KMS-11 (cell line): ENCODE measurements at regions not wholly inside any gene's neighbourhood (a gene's known extent, or its start where the extent isn't known, plus 50 kb on each side); places are given as distances from the start of the nearest gene placed in this dataset.

Source experiments
- H2AFZ ChIP-seq: fragments of 200-600 bp; sonication (generic); 2 replicates; pipeline ENCODE4 v1.6.1; 2016; ENCODE audit warnings: antibody characterized with exemption, mixed run types, low read depth
- H3K27ac ChIP-seq: fragments of 200-600 bp; sonication (generic); 2 replicates; pipeline ENCODE4 v1.6.1; 2016; ENCODE audit warnings: mild to moderate bottlenecking, mixed run types
- H3K27me3 ChIP-seq: fragments of 200-600 bp; sonication (generic); 2 replicates; pipeline ENCODE4 v1.6.1; 2017; ENCODE audit warnings: mild to moderate bottlenecking, low read depth, mixed run types, moderate library complexity; ENCODE audit not compliant: insufficient read depth
- H3K36me3 ChIP-seq: fragments of 200-600 bp; sonication (generic); 2 replicates; pipeline ENCODE4 v1.6.1; 2017; ENCODE audit warnings: mild to moderate bottlenecking, mixed run types; ENCODE audit not compliant: insufficient read depth
- H3K4me1 ChIP-seq: fragments of 200-600 bp; sonication (generic); 2 replicates; pipeline ENCODE4 v1.6.1; 2016; ENCODE audit warnings: mild to moderate bottlenecking, low read depth, mixed run types; ENCODE audit not compliant: poor library complexity, severe bottlenecking
- H3K4me2 ChIP-seq: fragments of 200-600 bp; sonication (generic); 2 replicates; pipeline ENCODE4 v1.7.0; 2016; ENCODE audit warnings: mild to moderate bottlenecking, mixed run types
- H3K4me3 ChIP-seq: fragments of 200-600 bp; sonication (generic); IDR thresholded peaks from 2 replicates; pipeline ENCODE4 v1.6.1; 2017; ENCODE audit warnings: low read depth, low read length, mixed read lengths; ENCODE audit not compliant: insufficient read depth
- H3K79me2 ChIP-seq: fragments of 200-600 bp; sonication (generic); 2 replicates; pipeline ENCODE4 v1.6.1; 2016; ENCODE audit warnings: low read depth, mixed run types; ENCODE audit not compliant: insufficient read depth
- H3K9ac ChIP-seq: fragments of 200-600 bp; sonication (generic); 2 replicates; pipeline ENCODE4 v1.6.1; 2016; ENCODE audit warnings: mild to moderate bottlenecking, mixed run types
- H4K20me1 ChIP-seq: fragments of 200-600 bp; sonication (generic); 2 replicates; pipeline ENCODE4 v1.6.1; 2016; ENCODE audit warnings: mild to moderate bottlenecking, mixed run types; ENCODE audit not compliant: insufficient read depth
- TF ChIP-seq, protein P1 (sequence below): fragments of 200-600 bp; sonication (generic); conservative IDR thresholded peaks from 2 replicates; pipeline ENCODE4 v1.6.1; 2017; ENCODE audit warnings: low read depth, mild to moderate bottlenecking, antibody characterized with exemption, low read length, moderate library complexity, mixed read lengths

DNA sequence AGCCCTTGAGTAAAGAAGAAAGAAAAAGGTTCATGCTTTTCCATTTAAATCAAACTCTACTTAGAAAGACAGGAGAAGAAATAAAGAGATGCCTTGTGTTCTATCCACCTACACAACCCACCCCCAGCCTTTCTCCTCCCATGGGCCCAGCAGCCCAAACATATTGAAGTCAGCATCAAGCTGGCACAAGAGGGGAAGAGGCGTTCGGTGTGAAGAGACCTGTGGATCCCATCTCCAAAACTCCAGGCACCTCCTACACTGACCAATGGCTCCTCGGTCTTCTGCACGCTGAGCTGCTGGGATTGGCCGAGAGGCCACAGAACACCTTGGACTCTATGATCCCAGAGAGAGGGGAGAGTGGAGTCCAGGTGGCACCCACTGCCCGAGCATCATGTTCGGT, 66.0 kb upstream of the CELF2 start:
- TF ChIP-seq, protein P1, sequence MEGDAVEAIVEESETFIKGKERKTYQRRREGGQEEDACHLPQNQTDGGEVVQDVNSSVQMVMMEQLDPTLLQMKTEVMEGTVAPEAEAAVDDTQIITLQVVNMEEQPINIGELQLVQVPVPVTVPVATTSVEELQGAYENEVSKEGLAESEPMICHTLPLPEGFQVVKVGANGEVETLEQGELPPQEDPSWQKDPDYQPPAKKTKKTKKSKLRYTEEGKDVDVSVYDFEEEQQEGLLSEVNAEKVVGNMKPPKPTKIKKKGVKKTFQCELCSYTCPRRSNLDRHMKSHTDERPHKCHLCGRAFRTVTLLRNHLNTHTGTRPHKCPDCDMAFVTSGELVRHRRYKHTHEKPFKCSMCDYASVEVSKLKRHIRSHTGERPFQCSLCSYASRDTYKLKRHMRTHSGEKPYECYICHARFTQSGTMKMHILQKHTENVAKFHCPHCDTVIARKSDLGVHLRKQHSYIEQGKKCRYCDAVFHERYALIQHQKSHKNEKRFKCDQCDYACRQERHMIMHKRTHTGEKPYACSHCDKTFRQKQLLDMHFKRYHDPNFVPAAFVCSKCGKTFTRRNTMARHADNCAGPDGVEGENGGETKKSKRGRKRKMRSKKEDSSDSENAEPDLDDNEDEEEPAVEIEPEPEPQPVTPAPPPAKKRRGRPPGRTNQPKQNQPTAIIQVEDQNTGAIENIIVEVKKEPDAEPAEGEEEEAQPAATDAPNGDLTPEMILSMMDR = no peak
- Histone ChIP-seq H3K9ac (no peak overlapping the region), H3K27me3 (no peaks in the 10 kb centered on the region), H3K79me2 (no peaks in the 10 kb centered on the region), H3K27ac (no peak overlapping the region), H4K20me1 (no peaks in the 10 kb centered on the region), H3K4me3 (no peak overlapping the region), H3K4me1 (no peaks in the 10 kb centered on the region), H3K36me3 (no peaks in the 10 kb centered on the region), H2AFZ (no peak overlapping the region), H3K4me2 (no peak overlapping the region)

DNA sequence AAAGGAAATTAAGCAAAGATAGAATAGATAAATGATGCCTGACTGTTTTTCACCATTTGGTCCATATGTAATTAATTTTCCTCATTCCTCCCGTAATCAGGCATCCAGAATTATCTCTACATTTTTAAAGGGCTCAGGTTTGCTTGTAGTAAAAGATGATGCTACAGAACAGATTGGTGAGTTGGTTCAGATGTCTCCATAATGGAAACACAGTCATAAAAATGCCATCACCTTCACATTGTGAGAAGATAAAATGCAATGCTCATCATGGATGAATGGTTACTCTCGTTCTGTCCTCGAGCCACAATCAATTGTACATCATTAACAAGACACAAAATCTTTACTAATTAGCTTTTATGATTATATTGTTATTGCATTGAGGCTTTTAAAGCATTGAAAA, 64.9 kb upstream of the CELF2 start:
- H3K36me3 ChIP-seq = no peaks in the 10 kb centered on the region
- H3K79me2 ChIP-seq = no peaks in the 10 kb centered on the region
- no peaks in the 10 kb centered on the region for H3K4me1 ChIP-seq
- no peak overlapping the region for H3K9ac ChIP-seq
- H3K27ac ChIP-seq = no peak overlapping the region
- H3K27me3 ChIP-seq = no peaks in the 10 kb centered on the region
- no peak overlapping the region for H2AFZ ChIP-seq
- H3K4me2 ChIP-seq = no peak overlapping the region
- no peaks in the 10 kb centered on the region for H4K20me1 ChIP-seq
- TF ChIP-seq, protein P1 = no peak
- H3K4me3 ChIP-seq = no peak overlapping the region

DNA sequence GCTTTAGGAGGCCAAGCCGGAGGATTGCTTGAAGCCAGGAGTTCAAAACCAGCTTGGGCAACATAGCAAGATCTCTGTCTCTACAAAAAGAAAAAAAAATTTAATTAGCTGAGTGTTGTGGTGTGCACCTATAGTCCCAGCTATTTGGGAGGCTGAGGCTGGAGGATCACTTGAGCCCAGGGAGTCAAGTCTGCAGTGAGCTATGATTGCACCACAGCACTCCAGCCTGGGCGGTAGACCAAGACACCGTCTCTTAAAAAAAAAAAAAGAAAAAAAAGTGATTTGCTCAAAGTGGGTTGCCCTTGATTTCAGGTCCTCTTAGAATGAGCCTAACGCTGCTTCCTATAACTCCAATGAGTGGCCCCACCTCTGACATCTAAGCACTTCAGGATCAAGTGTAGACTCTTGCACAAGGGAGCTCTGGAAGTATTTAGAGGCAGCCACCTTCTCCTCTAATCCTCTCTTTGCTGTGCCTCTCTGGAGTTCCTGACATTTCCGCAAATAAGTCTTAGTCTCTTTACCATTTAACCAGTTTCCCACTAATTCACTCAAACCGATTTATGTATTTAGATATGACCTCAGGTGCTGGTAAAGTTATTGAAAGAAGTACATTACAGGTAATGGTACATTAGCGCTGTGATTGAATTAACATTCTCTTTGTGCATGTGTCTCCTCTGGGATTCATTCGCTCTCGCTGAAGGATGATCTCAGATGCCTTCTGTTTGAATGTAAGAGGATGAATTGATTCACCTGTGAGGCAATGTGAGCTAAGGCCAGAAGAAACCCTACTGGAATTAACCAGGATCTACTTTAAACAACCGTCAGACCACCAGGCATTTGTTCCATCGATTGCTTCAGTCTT, 60.8 kb upstream of the CELF2 start:
- no peak overlapping the region for H3K27ac ChIP-seq
- no peaks in the 10 kb centered on the region for H3K36me3 ChIP-seq
- no peak overlapping the region for H2AFZ ChIP-seq
- H3K4me2 ChIP-seq = no peak overlapping the region
- H4K20me1 ChIP-seq = no peaks in the 10 kb centered on the region
- H3K4me3 ChIP-seq = no peak overlapping the region
- no peaks in the 10 kb centered on the region for H3K4me1 ChIP-seq
- H3K27me3 ChIP-seq = no peaks in the 10 kb centered on the region
- H3K79me2 ChIP-seq = no peaks in the 10 kb centered on the region
- no peak overlapping the region for H3K9ac ChIP-seq
- TF ChIP-seq, protein P1 = no peak

DNA sequence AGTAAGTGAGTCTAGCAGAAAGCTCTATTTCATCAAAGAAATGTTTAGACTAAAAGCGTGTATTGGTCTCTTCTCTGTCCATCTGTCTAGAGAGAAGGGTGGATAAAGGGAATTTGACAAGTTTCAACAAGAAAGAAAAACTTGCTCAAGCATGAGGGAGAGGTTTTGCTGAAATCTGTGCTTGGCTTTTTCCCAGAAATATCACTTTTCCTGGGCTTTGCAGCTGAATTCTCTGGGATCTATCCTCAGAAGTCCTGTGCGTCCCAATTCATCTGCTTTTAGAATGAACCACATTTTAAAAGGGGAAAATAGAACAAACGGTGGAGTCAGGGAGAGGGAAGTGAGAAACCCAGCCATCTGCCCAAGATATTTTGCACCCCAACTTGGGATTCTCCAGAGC, 59.6 kb upstream of the CELF2 start:
- no peak overlapping the region for H3K4me3 ChIP-seq
- H3K27me3 ChIP-seq = no peaks in the 10 kb centered on the region
- no peaks in the 10 kb centered on the region for H4K20me1 ChIP-seq
- TF ChIP-seq, protein P1 = no peak
- H3K4me2 ChIP-seq = no peak overlapping the region
- no peak overlapping the region for H3K9ac ChIP-seq
- no peaks in the 10 kb centered on the region for H3K4me1 ChIP-seq
- H3K79me2 ChIP-seq = no peaks in the 10 kb centered on the region
- no peak overlapping the region for H3K27ac ChIP-seq
- no peaks in the 10 kb centered on the region for H3K36me3 ChIP-seq
- H2AFZ ChIP-seq = no peak overlapping the region
